ENCODE measurements at regions not wholly inside any gene's neighbourhood (a gene's known extent, or its start where the extent isn't known, plus 50 kb on each side); places are given as distances from the start of the nearest gene placed in this dataset.

DNA sequence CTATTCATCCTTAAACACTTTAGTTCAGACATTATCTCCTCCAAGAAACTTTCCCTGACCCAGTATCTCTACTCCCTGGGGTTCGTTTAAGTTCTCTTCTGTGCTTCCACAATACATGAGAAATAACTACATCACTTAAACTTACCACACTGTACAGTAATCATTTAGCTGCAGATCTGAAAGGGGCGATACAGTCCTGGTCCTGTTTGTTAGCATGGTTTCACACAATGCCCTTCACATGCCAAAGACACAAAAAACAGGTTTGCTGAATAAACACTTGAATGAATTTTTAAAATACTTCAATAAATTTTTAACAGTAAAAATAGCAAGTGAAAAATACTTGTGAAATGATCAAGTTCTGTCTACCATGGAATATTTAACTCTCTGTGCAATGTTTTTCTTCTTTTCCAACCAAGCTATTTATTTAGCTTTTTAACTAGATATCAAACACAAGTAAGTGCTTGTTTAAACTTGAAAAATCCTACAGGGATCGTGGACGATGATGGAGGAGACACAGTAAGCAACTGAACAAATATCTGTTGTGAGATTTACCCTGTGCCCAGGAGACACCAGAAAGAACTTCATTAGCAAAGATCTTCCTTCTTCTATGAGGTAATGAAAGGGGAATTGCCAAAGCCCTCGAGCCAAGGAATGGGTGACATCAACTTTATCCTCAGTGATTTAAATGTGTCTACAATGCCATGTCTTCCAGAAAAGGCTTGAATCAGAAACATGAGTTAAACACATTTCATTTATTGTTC, 255.6 kb upstream of the GRIP1 start:
- Histone ChIP-seq H3K27ac (ENCODE audit: low read depth, low read length) (no peak overlapping the region), H3K36me3 (ENCODE audit: control insufficient read depth, insufficient read depth, low read length) (no peaks in the 10 kb centered on the region), H3K4me3 (ENCODE audit: low read length) (no peak overlapping the region)

DNA sequence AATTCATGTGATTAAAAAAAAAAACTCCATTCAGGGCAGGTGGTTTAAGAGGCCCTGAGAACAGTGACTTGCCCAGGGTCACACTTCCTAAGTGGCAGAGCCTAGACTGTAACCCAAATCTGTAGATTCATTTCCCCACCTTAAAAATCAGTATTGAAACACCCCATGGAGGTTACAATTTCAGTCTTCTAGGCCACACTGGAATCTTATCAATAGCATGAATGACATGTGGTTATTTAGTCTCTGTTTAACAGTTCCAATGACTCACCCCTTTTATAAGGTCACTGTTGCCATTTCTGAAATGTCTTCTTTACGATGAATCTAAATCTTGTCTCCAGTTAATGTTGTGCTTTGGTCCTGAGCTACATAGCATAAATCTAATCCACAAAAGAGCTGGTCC, 262.3 kb upstream of the GRIP1 start:
- Histone ChIP-seq H3K4me1 (ENCODE audit: control insufficient read depth, insufficient read depth, low read length) (peaks cover 14% of the 10 kb centered on the region), H3K36me3 (ENCODE audit: control insufficient read depth, insufficient read depth, low read length) (no peaks in the 10 kb centered on the region), H3K9ac (ENCODE audit: low read length) (no peak overlapping the region), H3K4me3 (ENCODE audit: low read length) (no peak overlapping the region), H3K27me3 (ENCODE audit: control insufficient read depth, insufficient read depth, low read length) (no peaks in the 10 kb centered on the region), H3K27ac (ENCODE audit: low read depth, low read length) (no peak overlapping the region)

More for the DNA sequence above, 255.6 kb upstream of the GRIP1 start:
- peaks cover 5% of the 10 kb centered on the region for H3K4me1 ChIP-seq (ENCODE audit: control insufficient read depth, insufficient read depth, low read length)
- H3K27me3 ChIP-seq (ENCODE audit: control insufficient read depth, insufficient read depth, low read length): no peaks in the 10 kb centered on the region
- no peak overlapping the region for H3K9ac ChIP-seq (ENCODE audit: low read length)

DNA sequence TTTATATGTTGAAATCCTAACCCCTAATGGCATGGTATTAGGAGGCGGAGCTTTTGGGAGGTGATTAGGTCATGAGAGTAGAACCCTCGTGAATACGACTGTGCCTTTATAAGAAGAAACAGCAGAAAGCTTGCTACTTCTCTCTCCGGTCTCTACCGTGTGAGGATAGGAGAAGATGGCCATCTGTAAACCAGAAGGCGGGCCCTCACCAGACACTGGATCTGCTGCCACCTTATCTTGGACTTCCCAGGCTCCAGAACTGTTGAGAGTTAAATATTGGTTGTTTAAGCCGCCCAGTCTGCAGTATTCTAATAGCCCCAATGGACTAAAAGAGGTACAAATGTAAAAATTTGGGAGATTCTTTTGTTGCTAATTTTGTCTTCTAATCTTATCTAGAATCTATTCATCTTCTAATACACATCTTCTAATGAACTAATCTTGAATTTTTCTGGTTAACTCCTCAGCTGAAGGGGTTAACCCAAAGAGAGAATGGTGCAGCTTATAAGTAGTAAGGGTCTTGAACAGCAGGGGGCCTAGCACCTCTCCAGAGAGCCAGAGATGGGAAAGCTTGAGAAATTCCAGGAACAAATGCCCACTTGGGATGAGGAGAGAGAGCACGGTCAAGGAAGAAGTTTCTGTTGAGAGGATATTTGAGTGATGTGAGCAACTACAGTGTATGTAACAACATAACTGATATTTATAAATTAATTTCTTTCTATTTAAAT, 264.0 kb upstream of the GRIP1 start:
- H3K27me3 ChIP-seq (ENCODE audit: control insufficient read depth, insufficient read depth, low read length): no peaks in the 10 kb centered on the region
- no peaks in the 10 kb centered on the region for H3K36me3 ChIP-seq (ENCODE audit: control insufficient read depth, insufficient read depth, low read length)
- H3K27ac ChIP-seq (ENCODE audit: low read depth, low read length): no peak overlapping the region
- H3K9ac ChIP-seq (ENCODE audit: low read length): no peak overlapping the region
- no peak overlapping the region for H3K4me3 ChIP-seq (ENCODE audit: low read length)
- H3K4me1 ChIP-seq (ENCODE audit: control insufficient read depth, insufficient read depth, low read length): peaks cover 14% of the 10 kb centered on the region

DNA sequence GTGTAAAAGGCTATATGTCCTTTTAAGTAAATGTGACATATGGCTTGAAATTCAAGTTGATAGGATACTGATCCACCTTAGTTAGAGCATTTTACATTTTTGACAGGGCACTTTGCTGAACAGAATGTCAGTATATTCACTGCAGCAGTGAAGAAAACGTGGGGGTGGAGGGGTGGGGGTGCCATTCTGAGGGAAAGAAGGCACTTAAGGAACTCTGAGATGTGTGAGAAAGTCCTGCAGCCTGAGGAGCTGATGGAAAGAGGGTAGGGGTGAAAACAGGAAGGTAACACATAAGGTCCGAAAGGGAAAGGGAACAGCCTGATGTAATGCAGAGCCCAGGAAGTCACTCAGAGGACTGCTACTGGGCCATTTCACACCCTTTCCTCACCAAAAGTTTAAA, 265.5 kb upstream of the GRIP1 start:
- Histone ChIP-seq H3K4me3 (ENCODE audit: low read length) (no peak overlapping the region), H3K9ac (ENCODE audit: low read length) (no peak overlapping the region), H3K27ac (ENCODE audit: low read depth, low read length) (no peak overlapping the region), H3K36me3 (ENCODE audit: control insufficient read depth, insufficient read depth, low read length) (no peaks in the 10 kb centered on the region), H3K27me3 (ENCODE audit: control insufficient read depth, insufficient read depth, low read length) (no peaks in the 10 kb centered on the region), H3K4me1 (ENCODE audit: control insufficient read depth, insufficient read depth, low read length) (peaks cover 10% of the 10 kb centered on the region)

DNA sequence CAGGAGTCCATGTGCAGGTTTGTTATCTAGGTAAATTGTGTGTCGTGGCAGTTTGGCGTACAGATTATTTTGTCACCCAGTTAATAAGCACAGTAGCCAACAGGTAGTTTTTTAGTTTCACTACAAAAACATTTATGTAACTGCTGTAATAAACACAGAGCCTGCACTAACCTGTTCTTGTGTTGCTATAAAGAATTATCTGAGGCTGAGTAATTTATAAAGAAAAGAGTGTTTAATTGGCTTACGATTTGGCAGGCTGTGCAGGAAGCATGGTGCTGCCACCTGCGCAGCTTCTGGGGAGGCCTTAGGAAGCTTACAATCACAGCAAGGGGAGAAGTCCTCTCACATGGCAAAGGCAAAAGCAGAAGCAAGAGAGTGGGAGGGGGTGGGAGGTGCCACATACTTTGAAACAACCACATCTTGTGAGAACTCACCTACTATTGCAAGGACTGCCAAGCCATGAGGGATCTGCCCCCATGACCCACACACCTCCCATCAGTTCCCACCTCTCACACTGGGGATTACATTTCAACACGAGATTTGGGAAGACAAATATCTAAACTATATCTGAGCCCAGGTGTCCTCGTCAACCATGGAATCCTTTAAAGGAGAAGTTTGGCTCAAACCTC, 266.4 kb upstream of the GRIP1 start:
- no peak overlapping the region for H3K9ac ChIP-seq (ENCODE audit: low read length)
- peaks cover 7% of the 10 kb centered on the region for H3K4me1 ChIP-seq (ENCODE audit: control insufficient read depth, insufficient read depth, low read length)
- H3K27ac ChIP-seq (ENCODE audit: low read depth, low read length): no peak overlapping the region
- no peaks in the 10 kb centered on the region for H3K36me3 ChIP-seq (ENCODE audit: control insufficient read depth, insufficient read depth, low read length)
- no peaks in the 10 kb centered on the region for H3K27me3 ChIP-seq (ENCODE audit: control insufficient read depth, insufficient read depth, low read length)
- H3K4me3 ChIP-seq (ENCODE audit: low read length): no peak overlapping the region

DNA sequence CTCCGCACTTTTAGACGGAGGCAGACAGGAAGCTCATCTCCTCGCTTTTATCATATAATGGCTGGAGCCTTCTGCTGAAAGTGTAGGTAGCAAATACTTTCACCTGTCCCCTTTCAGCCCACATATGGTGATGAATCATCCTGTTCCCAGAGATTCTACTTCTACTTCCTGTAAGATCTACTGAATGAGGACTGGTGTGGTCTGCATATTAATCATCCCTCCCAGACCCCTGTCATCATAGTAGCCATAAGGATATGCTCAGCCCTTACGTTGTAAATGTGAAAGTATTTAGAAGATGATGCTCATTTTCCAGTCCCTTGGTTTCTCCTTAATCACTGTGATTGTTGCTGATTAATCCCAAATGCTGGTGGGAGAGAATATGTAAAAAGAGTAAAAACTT, 268.2 kb upstream of the GRIP1 start:
- H3K4me3 ChIP-seq (ENCODE audit: low read length): no peak overlapping the region
- no peaks in the 10 kb centered on the region for H3K4me1 ChIP-seq (ENCODE audit: control insufficient read depth, insufficient read depth, low read length)
- H3K27me3 ChIP-seq (ENCODE audit: control insufficient read depth, insufficient read depth, low read length): no peaks in the 10 kb centered on the region
- no peaks in the 10 kb centered on the region for H3K36me3 ChIP-seq (ENCODE audit: control insufficient read depth, insufficient read depth, low read length)
- H3K27ac ChIP-seq (ENCODE audit: low read depth, low read length): no peak overlapping the region
- no peak overlapping the region for H3K9ac ChIP-seq (ENCODE audit: low read length)

DNA sequence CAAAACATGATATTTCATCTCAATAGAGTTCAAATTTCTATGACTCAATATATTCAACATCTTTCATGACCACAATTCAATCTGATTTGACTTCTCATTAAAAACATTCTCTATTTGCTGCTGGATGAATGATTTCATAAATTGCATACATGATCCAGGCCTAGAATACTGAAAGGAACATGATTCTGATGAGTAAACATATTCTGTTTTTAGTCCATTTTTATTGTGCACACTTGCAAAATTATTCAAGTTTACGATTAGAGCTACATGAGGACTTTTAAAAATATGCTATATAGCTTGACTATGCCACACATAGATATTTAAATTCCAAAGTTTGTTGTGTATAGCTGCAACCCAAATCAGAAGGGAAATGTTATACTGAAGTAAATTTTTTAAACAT, 273.8 kb upstream of the GRIP1 start:
- Histone ChIP-seq H3K36me3 (ENCODE audit: control insufficient read depth, insufficient read depth, low read length) (no peaks in the 10 kb centered on the region), H3K4me3 (ENCODE audit: low read length) (no peak overlapping the region), H3K27ac (ENCODE audit: low read depth, low read length) (no peak overlapping the region), H3K4me1 (ENCODE audit: control insufficient read depth, insufficient read depth, low read length) (no peaks in the 10 kb centered on the region), H3K9ac (ENCODE audit: low read length) (no peak overlapping the region), H3K27me3 (ENCODE audit: control insufficient read depth, insufficient read depth, low read length) (no peaks in the 10 kb centered on the region)

DNA sequence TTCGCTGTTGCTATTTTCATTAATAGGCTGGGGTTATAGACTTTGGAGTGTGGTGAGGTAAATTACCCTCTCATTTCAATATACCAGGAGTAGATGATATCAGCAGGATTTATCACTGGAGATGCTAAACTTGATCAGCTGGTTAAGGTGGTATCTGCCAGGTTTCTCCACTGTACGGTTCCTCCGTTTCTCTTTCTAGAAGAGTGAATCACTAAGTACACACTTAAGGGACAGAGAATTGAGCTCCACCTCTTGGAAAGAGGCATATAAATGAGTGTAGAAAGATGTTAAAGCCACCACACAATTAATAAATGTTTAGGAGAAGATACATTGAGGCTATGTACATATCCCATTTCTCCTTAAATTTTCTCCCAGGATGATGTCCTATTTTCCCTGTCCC, 277.4 kb upstream of the GRIP1 start:
- H3K36me3 ChIP-seq (ENCODE audit: control insufficient read depth, insufficient read depth, low read length): no peaks in the 10 kb centered on the region
- no peak overlapping the region for H3K27ac ChIP-seq (ENCODE audit: low read depth, low read length)
- H3K4me1 ChIP-seq (ENCODE audit: control insufficient read depth, insufficient read depth, low read length): no peaks in the 10 kb centered on the region
- H3K27me3 ChIP-seq (ENCODE audit: control insufficient read depth, insufficient read depth, low read length): no peaks in the 10 kb centered on the region
- no peak overlapping the region for H3K9ac ChIP-seq (ENCODE audit: low read length)
- H3K4me3 ChIP-seq (ENCODE audit: low read length): no peak overlapping the region

DNA sequence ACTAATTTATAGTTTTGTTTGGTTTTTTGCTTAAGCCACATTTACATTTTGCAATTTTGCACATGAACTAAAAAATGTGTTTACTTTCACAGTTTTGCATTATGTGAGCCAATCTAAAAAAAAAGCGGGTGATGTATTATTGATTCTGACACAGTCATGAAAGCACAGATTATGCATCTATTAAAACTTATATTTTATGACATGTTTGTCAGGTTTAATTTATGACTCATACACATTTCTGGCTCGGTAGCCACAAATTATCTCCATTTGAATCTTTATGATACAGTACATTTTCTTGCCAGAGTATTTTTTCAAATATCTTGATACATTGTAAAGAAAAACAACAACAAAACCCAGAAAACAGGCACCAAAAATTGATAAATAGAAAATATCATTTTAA, 280.4 kb upstream of the GRIP1 start:
- no peaks in the 10 kb centered on the region for H3K27me3 ChIP-seq (ENCODE audit: control insufficient read depth, insufficient read depth, low read length)
- no peaks in the 10 kb centered on the region for H3K36me3 ChIP-seq (ENCODE audit: control insufficient read depth, insufficient read depth, low read length)
- H3K4me1 ChIP-seq (ENCODE audit: control insufficient read depth, insufficient read depth, low read length): no peaks in the 10 kb centered on the region
- H3K9ac ChIP-seq (ENCODE audit: low read length): no peak overlapping the region
- no peak overlapping the region for H3K4me3 ChIP-seq (ENCODE audit: low read length)
- no peak overlapping the region for H3K27ac ChIP-seq (ENCODE audit: low read depth, low read length)

DNA sequence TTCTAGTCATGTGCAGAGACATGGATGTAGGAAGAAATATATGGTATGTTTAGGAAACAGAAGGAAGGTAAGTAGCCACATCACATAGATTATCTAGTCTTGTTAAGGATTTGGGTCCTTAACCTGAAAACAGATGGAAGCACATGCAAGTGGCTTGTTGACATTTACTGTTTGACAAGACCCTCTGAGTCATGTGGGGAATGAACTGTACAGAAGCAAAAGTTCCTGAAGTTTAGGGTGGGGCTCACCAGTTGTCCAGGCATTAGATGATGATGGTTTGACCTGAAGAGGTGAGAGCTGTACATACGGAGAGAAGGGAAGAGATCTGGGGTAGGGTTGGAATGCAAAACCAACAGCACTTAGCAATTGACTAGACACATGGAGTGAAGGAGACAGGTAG, 281.1 kb upstream of the GRIP1 start:
- H3K4me1 ChIP-seq (ENCODE audit: control insufficient read depth, insufficient read depth, low read length): no peaks in the 10 kb centered on the region
- H3K4me3 ChIP-seq (ENCODE audit: low read length): no peak overlapping the region
- H3K9ac ChIP-seq (ENCODE audit: low read length): no peak overlapping the region
- H3K27me3 ChIP-seq (ENCODE audit: control insufficient read depth, insufficient read depth, low read length): no peaks in the 10 kb centered on the region
- H3K27ac ChIP-seq (ENCODE audit: low read depth, low read length): no peak overlapping the region
- no peaks in the 10 kb centered on the region for H3K36me3 ChIP-seq (ENCODE audit: control insufficient read depth, insufficient read depth, low read length)

DNA sequence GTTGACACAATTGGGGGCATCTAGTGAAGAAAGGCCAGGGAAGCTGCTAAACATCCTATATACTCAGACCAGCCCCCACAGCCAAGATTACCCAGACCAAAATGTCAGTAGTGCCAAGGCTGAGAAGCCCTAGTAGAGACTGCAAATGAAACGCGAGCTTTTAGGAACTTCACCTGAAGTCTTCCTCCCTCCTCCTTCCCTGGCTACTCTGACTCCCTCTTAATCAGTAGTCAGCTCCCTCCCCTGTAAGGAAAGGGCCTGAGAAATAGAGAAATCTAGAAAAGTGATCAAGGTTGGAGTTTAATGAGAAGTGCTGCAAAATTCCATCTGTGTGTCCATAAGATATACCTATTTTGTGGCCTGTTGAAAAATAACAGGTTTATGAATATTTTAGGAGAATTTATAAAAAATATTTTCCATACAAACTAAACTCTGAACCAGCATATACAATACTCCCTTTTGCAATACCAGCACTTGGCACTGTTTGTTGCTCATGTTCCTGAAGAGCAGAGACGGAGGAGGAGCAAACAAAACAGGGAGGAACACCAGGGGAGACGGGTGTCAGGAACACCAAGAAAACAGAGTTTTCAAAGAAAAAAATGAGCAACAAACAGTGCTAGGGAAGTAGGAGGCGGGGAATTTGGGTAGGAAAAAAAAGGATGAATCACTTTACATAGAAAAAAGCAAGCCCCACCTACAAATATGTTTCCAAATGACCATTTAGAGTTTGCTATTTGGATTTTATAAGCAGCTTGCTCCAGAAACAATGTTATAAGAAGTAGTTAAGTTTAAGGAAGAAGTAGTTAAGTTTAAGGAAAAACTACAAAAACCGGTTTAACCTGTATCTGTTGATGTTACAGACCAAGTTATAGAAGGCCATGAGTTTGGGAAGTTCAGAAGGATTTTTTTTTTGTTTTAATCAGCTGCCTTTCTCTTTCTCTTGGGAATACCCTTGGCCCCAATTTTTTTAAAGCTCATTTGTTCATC, 282.1 kb upstream of the GRIP1 start:
- Histone ChIP-seq H3K27ac (ENCODE audit: low read depth, low read length) (no peak overlapping the region), H3K4me1 (ENCODE audit: control insufficient read depth, insufficient read depth, low read length) (no peaks in the 10 kb centered on the region), H3K9ac (ENCODE audit: low read length) (no peak overlapping the region), H3K4me3 (ENCODE audit: low read length) (no peak overlapping the region), H3K27me3 (ENCODE audit: control insufficient read depth, insufficient read depth, low read length) (no peaks in the 10 kb centered on the region), H3K36me3 (ENCODE audit: control insufficient read depth, insufficient read depth, low read length) (no peaks in the 10 kb centered on the region)

DNA sequence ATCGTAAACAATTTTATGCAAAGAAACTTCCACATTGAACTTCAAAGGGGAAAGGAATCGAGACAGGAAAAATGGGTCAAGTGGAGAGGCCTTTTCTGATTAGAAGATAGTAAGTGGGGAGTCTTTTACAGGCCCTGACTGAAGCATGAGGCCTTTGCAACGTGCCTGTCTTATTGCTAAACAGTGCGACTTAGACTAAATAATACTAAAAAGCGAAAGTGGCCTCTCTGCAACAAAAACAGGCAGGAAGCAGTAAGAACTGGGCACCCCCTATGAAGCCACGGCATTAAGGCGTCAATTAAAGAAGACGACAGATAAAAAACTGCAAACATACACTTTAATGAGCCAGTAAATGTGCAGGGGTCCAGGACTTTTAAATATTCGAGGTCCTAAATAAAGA, 283.4 kb upstream of the GRIP1 start:
- H3K27me3 ChIP-seq (ENCODE audit: control insufficient read depth, insufficient read depth, low read length): no peaks in the 10 kb centered on the region
- H3K9ac ChIP-seq (ENCODE audit: low read length): no peak overlapping the region
- no peaks in the 10 kb centered on the region for H3K4me1 ChIP-seq (ENCODE audit: control insufficient read depth, insufficient read depth, low read length)
- H3K27ac ChIP-seq (ENCODE audit: low read depth, low read length): no peak overlapping the region
- no peaks in the 10 kb centered on the region for H3K36me3 ChIP-seq (ENCODE audit: control insufficient read depth, insufficient read depth, low read length)
- no peak overlapping the region for H3K4me3 ChIP-seq (ENCODE audit: low read length)
